NCI-H146 treated with DMSO at 0.1 percent for 48 hours (cell line): ENCODE measurements at regions not wholly inside any gene's neighbourhood (a gene's known extent, or its start where the extent isn't known, plus 50 kb on each side); places are given as distances from the start of the nearest gene placed in this dataset.

Experiments
- DNase-seq: peaks from one replicate; lab custom pipeline; 2025; ENCODE audit not compliant: unreplicated experiment; lab: John Stamatoyannopoulos, UW

- no peak for DNase-seq
These were observed 230.9 kb downstream of the TEX29 start for GRCh38 chr13:111551204-111551820.

- no peak for DNase-seq
These were observed 232.6 kb downstream of the TEX29 start for GRCh38 chr13:111552891-111553655.

- no peak for DNase-seq
These were observed 234.3 kb downstream of the TEX29 start for GRCh38 chr13:111554539-111555267.

- no peak for DNase-seq
These were observed 234.9 kb downstream of the TEX29 start for GRCh38 chr13:111555268-111555808.

GRCh38 chr13:111555903-111556302, 235.5 kb downstream of the TEX29 start:
- no peak for DNase-seq

- DNase-seq: no peak
These were observed 236.1 kb downstream of the TEX29 start for GRCh38 chr13:111556496-111556895.

GRCh38 chr13:111557921-111558699, 237.7 kb downstream of the TEX29 start:
- DNase-seq: no peak

- DNase-seq: no peak
These were observed 238.3 kb downstream of the TEX29 start for GRCh38 chr13:111558700-111559088.

GRCh38 chr13:111559612-111560403, 239.4 kb downstream of the TEX29 start:
- peak; percentile 26 for DNase-seq

GRCh38 chr13:111561091-111561781, 240.8 kb downstream of the TEX29 start:
- DNase-seq: peak; percentile 69

- DNase-seq: no peak
These were observed 242.3 kb downstream of the TEX29 start for GRCh38 chr13:111562716-111563115.

GRCh38 chr13:111564606-111565005, 244.2 kb downstream of the TEX29 start:
- DNase-seq: no peak

GRCh38 chr13:111565400-111565799, 245.0 kb downstream of the TEX29 start:
- no peak for DNase-seq

GRCh38 chr13:111566567-111566966, 246.1 kb downstream of the TEX29 start:
- no peak for DNase-seq

- no peak for DNase-seq
These were observed 247.2 kb downstream of the TEX29 start for GRCh38 chr13:111567637-111568036.

- DNase-seq: no peak
These were observed 247.8 kb downstream of the TEX29 start for GRCh38 chr13:111568290-111568689.

- DNase-seq: no peak
These were observed 250.5 kb downstream of the TEX29 start for GRCh38 chr13:111570911-111571310.

- peak; percentile 98 for DNase-seq
These were observed 252.7 kb downstream of the TEX29 start for GRCh38 chr13:111572956-111573761.

GRCh38 chr13:111573801-111574200, 253.4 kb downstream of the TEX29 start:
- DNase-seq: no peak
